GM12878 (cell line): ENCODE measurements at regions not wholly inside any gene's neighbourhood (a gene's known extent, or its start where the extent isn't known, plus 50 kb on each side); places are given as distances from the start of the nearest gene placed in this dataset.

Source experiments
- CBFB ChIP-seq: IDR thresholded peaks from 2 replicates; pipeline ENCODE4 v1.6.1; 2016; ENCODE audit warnings: antibody characterized with exemption, low read depth
- CEBPB ChIP-seq, 2 experiments: fragments of 150-350 bp in 1 of 2; IDR thresholded peaks; 2 replicates each; pipeline ENCODE4 v1.6.1; 2012 to 2014; ENCODE audit warnings: low read depth in 2 of 2, low read length in 2 of 2, borderline replicate concordance in 1 of 2, inconsistent platforms in 1 of 2
- ESRRA ChIP-seq: IDR thresholded peaks from 2 replicates; pipeline ENCODE4 v1.6.1; 2012; ENCODE audit warnings: mild to moderate bottlenecking, low read length, improper control_type of control experiment
- JUND ChIP-seq: IDR thresholded peaks from 2 replicates; pipeline ENCODE4 v1.6.1; 2012; ENCODE audit warnings: low read depth, mild to moderate bottlenecking, low read length, improper control_type of control experiment, moderate library complexity
- PKNOX1 ChIP-seq: fragments of 450-650 bp; IDR thresholded peaks from 2 replicates; pipeline ENCODE4 v1.6.1; 2016; ENCODE audit warnings: mild to moderate bottlenecking
- SMC3 ChIP-seq: IDR thresholded peaks from 2 replicates; pipeline ENCODE4 v1.6.1; 2011; ENCODE audit warnings: low read length, improper control_type of control experiment, borderline replicate concordance
- ZBTB11 ChIP-seq: fragments of 450-650 bp; formaldehyde crosslinking; IDR thresholded peaks from 2 replicates; pipeline ENCODE4 v1.5.0; 2022; ENCODE audit warnings: mild to moderate bottlenecking, missing genetic modification characterization
- ZBTB40 ChIP-seq: fragments of 450-650 bp; IDR thresholded peaks from 2 replicates; pipeline ENCODE4 v1.6.1; 2016; ENCODE audit warnings: mild to moderate bottlenecking, moderate library complexity, borderline replicate concordance
- ZNF207 ChIP-seq: fragments of 450-650 bp; IDR thresholded peaks from 2 replicates; pipeline ENCODE4 v1.6.1; 2014; ENCODE audit warnings: antibody characterized with exemption, mild to moderate bottlenecking, borderline replicate concordance

GRCh38 chr7:98691619-98692018 is 74.5 kb downstream of the NPTX2 start (continued):
- TF ChIP-seq ZBTB40 (no peak), SMC3 (no peak), CBFB (no peak), ESRRA (no peak), PKNOX1 (no peak), CEBPB (IDR thresholded peaks at IDR 0.05; ENCODE audit: borderline replicate concordance in 1 of 2, low read depth in 2 of 2, low read length in 2 of 2) (no peak), JUND (no peak), ZNF207 (no peak), ZBTB11 (no peak)
